ENCODE measurements at regions not wholly inside any gene's neighbourhood (a gene's known extent, or its start where the extent isn't known, plus 50 kb on each side); places are given as distances from the start of the nearest gene placed in this dataset.
A peak's percentile ranks its signal among the peaks of the same experiment; 100 is the strongest.

DNA sequence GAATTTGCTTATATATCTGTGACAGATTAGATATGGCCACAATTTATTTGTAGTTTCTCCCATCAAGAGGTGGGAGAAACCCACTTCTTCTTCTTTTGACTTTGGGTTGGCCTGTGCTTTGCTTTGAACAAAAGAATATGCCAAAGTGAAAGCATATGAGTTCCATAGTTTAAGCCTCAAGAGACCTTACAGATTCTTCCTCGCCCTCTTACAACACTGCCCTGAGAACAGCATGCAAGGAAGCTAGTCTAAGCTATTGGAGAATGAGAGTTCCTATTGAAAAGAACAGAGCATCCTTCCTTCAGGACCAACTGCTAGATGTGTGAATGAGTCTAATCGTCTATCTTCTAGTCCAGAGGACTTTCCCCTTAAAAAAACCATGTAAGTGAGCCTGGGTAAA, 394.8 kb downstream of the TUSC7 start:
- no peak overlapping the region for H3K4me3 ChIP-seq (ENCODE audit: low read depth, low read length)
- no peaks in the 10 kb centered on the region for H3K9me3 ChIP-seq (ENCODE audit: control insufficient read depth, insufficient read depth, low read length)
- H3K27me3 ChIP-seq (ENCODE audit: control insufficient read depth, insufficient read depth, low read length), result no peaks in the 10 kb centered on the region
- H3K27ac ChIP-seq (ENCODE audit: low read depth, low read length), result no peak overlapping the region
- TF ChIP-seq, protein P1, sequence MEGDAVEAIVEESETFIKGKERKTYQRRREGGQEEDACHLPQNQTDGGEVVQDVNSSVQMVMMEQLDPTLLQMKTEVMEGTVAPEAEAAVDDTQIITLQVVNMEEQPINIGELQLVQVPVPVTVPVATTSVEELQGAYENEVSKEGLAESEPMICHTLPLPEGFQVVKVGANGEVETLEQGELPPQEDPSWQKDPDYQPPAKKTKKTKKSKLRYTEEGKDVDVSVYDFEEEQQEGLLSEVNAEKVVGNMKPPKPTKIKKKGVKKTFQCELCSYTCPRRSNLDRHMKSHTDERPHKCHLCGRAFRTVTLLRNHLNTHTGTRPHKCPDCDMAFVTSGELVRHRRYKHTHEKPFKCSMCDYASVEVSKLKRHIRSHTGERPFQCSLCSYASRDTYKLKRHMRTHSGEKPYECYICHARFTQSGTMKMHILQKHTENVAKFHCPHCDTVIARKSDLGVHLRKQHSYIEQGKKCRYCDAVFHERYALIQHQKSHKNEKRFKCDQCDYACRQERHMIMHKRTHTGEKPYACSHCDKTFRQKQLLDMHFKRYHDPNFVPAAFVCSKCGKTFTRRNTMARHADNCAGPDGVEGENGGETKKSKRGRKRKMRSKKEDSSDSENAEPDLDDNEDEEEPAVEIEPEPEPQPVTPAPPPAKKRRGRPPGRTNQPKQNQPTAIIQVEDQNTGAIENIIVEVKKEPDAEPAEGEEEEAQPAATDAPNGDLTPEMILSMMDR (IDR thresholded peaks at IDR 0.05; ENCODE audit: low read depth, low read length), result no peak
- ChIA-PET CTCF (no interaction called here), POLR2A (no interaction called here)
- DNase-seq (ENCODE audit: low read depth, low spot score), result no peak

DNA sequence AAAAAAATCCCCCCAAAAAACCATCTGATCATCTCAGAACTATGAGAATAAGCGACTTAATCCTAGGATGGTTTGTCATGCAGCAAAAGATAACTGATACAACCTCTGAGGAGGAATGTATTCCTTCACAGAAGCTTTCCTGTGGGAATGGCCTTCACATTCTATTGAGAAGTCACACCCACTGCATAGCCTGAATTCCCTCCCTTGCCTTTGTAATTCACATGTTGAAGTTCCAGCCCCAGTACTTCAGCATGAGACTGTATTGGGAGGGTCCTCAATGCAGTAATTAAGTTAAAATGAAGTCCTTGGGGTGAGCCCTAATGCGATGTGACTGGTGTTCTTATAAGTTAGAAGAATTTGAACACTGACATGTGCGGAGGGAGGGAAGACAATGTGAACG, 395.2 kb downstream of the TUSC7 start:
- TF ChIP-seq, protein P1 (IDR thresholded peaks at IDR 0.05; ENCODE audit: low read depth, low read length), result no peak
- H3K27me3 ChIP-seq (ENCODE audit: control insufficient read depth, insufficient read depth, low read length), result no peaks in the 10 kb centered on the region
- POLR2A ChIA-PET, result no interaction called here
- peak; percentile 10 for DNase-seq (ENCODE audit: low read depth, low spot score)
- no peak overlapping the region for H3K4me3 ChIP-seq (ENCODE audit: low read depth, low read length)
- H3K9me3 ChIP-seq (ENCODE audit: control insufficient read depth, insufficient read depth, low read length), result no peaks in the 10 kb centered on the region
- CTCF ChIA-PET, result no interaction called here
- H3K27ac ChIP-seq (ENCODE audit: low read depth, low read length), result peak overlapping the region; percentile 63

DNA sequence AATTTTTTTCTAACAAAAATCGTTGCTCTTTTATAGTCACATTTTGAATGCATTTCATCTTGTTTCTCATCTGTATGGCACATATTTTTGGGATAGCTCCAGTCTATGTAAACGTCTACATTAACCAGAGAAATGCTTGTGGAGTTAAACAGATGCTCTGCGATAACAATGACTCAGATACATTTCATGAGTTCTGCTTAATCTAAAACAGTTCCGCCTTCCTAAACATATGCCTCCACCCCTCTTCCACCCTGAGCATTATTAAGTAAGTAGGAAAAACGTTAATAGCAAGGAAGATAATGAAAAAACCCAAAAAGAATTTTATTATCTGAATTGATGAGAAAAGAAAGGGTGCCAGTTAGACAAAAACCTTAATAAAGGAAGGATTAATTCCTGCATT, 396.1 kb downstream of the TUSC7 start:
- no peak overlapping the region for H3K4me3 ChIP-seq (ENCODE audit: low read depth, low read length)
- TF ChIP-seq, protein P1 (IDR thresholded peaks at IDR 0.05; ENCODE audit: low read depth, low read length), result no peak

DNA sequence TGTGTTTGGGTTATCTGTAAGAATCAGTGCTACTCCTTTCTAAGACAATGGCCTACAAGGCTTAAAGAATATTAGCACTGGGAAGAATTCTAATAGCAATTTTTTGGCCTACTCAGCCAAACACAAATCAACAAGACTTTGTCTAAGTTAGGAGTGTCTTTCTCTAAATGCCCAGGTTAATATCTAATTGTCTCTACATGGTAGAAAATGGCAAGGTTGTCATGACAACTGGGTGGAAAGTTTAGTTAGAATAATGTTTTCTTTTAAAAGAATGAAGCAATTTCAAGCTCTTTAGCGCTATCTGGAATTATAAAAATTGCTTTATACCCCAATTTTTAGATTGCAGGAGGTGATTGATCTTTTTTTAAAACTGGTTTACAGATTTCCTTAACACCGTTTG, 396.8 kb downstream of the TUSC7 start:
- Histone ChIP-seq H3K27ac (ENCODE audit: low read depth, low read length) (no peak overlapping the region), H3K9me3 (ENCODE audit: control insufficient read depth, insufficient read depth, low read length) (no peaks in the 10 kb centered on the region)
- CTCF ChIA-PET, result interaction anchor here (0.7 kb wide), 1 partner anchor 857 kb away, joined by 3 read pairs; no protein-coding TSS in a partner anchor

More for the DNA sequence above, 396.1 kb downstream of the TUSC7 start:
- ChIA-PET CTCF (interaction anchor here (0.5 kb wide), 1 partner anchor 49 kb away, joined by 3 read pairs; no protein-coding TSS in a partner anchor), POLR2A (no interaction called here)
- Histone ChIP-seq H3K27me3 (ENCODE audit: control insufficient read depth, insufficient read depth, low read length) (no peaks in the 10 kb centered on the region), H3K27ac (ENCODE audit: low read depth, low read length) (no peak overlapping the region), H3K9me3 (ENCODE audit: control insufficient read depth, insufficient read depth, low read length) (no peaks in the 10 kb centered on the region)
- DNase-seq (ENCODE audit: low read depth, low spot score), result peak; percentile 69

DNA sequence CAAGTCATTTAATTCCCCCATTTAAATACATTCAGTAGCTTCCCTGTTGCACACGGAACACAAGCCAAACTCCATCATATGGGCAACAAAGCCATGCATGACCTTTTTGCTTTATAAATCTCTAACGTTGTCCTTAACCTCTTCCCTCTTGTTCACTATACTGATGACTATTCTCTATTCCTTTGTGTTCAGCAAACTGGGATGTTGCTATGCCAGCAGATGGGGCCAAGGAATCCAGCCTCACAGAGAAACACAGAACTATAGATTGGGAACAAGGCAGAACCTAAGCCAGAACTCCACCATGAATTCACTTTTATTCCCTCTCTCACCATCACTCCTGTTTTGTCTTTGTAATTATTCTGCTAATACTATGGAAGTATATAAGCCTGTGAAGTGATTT, 398.4 kb downstream of the TUSC7 start:
- Histone ChIP-seq H3K27me3 (ENCODE audit: control insufficient read depth, insufficient read depth, low read length) (no peaks in the 10 kb centered on the region), H3K27ac (ENCODE audit: low read depth, low read length) (no peak overlapping the region), H3K4me3 (ENCODE audit: low read depth, low read length) (no peak overlapping the region), H3K9me3 (ENCODE audit: control insufficient read depth, insufficient read depth, low read length) (no peaks in the 10 kb centered on the region)
- TF ChIP-seq, protein P1 (IDR thresholded peaks at IDR 0.05; ENCODE audit: low read depth, low read length), result no peak
- ChIA-PET CTCF (interaction anchor here (1.1 kb wide), 1 partner anchor 189 kb away, joined by 3 read pairs; no protein-coding TSS in a partner anchor), POLR2A (no interaction called here)
- no peak for DNase-seq (ENCODE audit: low read depth, low spot score)

More for the DNA sequence above, 396.8 kb downstream of the TUSC7 start:
- TF ChIP-seq, protein P1 (IDR thresholded peaks at IDR 0.05; ENCODE audit: low read depth, low read length), result no peak
- POLR2A ChIA-PET, result no interaction called here
- Histone ChIP-seq H3K27me3 (ENCODE audit: control insufficient read depth, insufficient read depth, low read length) (no peaks in the 10 kb centered on the region), H3K4me3 (ENCODE audit: low read depth, low read length) (no peak overlapping the region)
- DNase-seq (ENCODE audit: low read depth, low spot score), result no peak
